Mucosa of stomach (tissue), 1 donor: ENCODE measurements at regions not wholly inside any gene's neighbourhood (a gene's known extent, or its start where the extent isn't known, plus 50 kb on each side); places are given as distances from the start of the nearest gene placed in this dataset.

Experiments used
- H3K27me3 ChIP-seq: one replicate; pipeline ENCODE4 v1.7.0; 2013; ENCODE audit warnings: mild to moderate bottlenecking, low read length; ENCODE audit not compliant: control insufficient read depth, insufficient read depth
- H3K36me3 ChIP-seq: one replicate; pipeline ENCODE4 v1.7.0; 2013; ENCODE audit warnings: low read length; ENCODE audit not compliant: control insufficient read depth, insufficient read depth
- H3K4me1 ChIP-seq: one replicate; pipeline ENCODE4 v1.7.0; 2013; ENCODE audit warnings: mild to moderate bottlenecking, low read length; ENCODE audit not compliant: control insufficient read depth, insufficient read depth
- H3K4me3 ChIP-seq: one replicate; pipeline ENCODE4 v1.7.0; 2013; ENCODE audit warnings: low read length
- H3K9ac ChIP-seq: one replicate; pipeline ENCODE4 v1.7.0; 2013; ENCODE audit warnings: mild to moderate bottlenecking, low read length, moderate library complexity
- H3K9me3 ChIP-seq: one replicate; pipeline ENCODE4 v1.7.0; 2013; ENCODE audit warnings: mild to moderate bottlenecking, low read length, moderate library complexity; ENCODE audit not compliant: control insufficient read depth
- donor health status: Pancreatic carcinoma.

DNA sequence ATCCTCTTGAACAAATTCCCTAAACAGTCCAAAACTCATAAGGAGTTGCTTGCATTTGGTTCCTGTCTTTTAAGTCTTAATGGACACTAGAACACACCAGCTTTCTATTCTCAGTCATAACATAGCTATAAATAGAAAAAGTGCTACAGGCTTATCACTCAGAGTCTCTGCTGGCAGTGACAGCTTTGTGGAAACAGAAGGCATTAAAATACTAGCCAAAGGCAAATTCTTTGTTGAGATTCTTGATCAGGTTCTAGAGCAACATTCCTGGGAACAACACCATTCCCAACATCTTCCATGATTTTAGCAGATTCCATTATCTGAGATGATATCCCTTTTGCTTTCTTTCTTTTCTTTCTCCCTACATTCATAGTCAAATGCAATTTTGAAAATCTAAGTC, 207.7 kb upstream of the PLEKHG7 start:
- H3K9ac ChIP-seq: no peak overlapping the region
- no peaks in the 10 kb centered on the region for H3K36me3 ChIP-seq
- no peaks in the 10 kb centered on the region for H3K27me3 ChIP-seq
- H3K9me3 ChIP-seq: no peaks in the 10 kb centered on the region
- no peak overlapping the region for H3K4me3 ChIP-seq
- H3K4me1 ChIP-seq: no peaks in the 10 kb centered on the region

GRCh38 chr12:92493816-92494215, 209.0 kb upstream of the PLEKHG7 start:
- no peak overlapping the region for H3K4me3 ChIP-seq
- no peaks in the 10 kb centered on the region for H3K4me1 ChIP-seq
- H3K9me3 ChIP-seq: no peaks in the 10 kb centered on the region
- H3K27me3 ChIP-seq: no peaks in the 10 kb centered on the region
- H3K36me3 ChIP-seq: no peaks in the 10 kb centered on the region
- H3K9ac ChIP-seq: no peak overlapping the region

DNA sequence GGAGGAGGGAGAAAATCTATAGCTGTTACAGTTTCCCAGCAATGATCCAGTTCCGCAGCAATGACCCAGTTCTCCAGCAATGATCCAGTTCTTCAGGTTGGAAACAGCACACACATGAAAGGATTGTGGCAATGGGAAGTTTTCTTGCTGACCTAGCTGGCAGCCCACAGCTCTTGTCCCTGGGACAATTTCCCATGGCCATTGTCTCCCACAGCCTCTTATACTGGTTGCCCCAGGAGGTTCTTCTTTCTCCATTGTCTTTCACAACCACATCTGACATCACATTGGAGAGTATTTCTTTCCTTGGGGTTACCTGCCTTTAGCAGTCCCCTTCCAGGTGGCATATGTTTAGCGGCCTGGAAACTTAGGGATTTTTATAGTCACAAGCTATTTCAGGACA, 209.8 kb upstream of the PLEKHG7 start:
- H3K9me3 ChIP-seq: no peaks in the 10 kb centered on the region
- H3K27me3 ChIP-seq: no peaks in the 10 kb centered on the region
- H3K36me3 ChIP-seq: no peaks in the 10 kb centered on the region
- no peak overlapping the region for H3K9ac ChIP-seq
- H3K4me3 ChIP-seq: no peak overlapping the region
- no peaks in the 10 kb centered on the region for H3K4me1 ChIP-seq

DNA sequence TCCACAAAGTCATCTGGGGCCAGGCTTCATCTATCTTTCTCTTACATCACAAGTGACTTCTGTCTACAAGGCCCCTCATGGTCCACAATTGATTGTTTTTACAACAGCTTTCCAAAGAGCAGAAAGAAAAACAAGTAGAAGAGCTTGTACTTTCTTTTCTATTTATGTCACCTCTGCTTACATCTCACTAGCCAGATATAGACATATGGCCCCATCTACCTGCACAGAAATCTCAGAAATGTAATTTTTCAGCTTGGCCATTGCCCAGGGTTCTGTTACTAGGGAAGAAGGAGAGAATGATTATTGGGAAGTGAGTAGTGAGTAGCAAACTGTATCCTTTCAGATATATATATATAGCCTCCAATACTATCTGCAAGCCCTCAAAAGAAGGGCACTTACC, 210.5 kb upstream of the PLEKHG7 start:
- Histone ChIP-seq H3K4me3 (no peak overlapping the region), H3K9ac (no peak overlapping the region), H3K27me3 (no peaks in the 10 kb centered on the region), H3K36me3 (no peaks in the 10 kb centered on the region), H3K4me1 (no peaks in the 10 kb centered on the region), H3K9me3 (no peaks in the 10 kb centered on the region)

- Histone ChIP-seq H3K36me3 (no peaks in the 10 kb centered on the region), H3K9ac (no peak overlapping the region), H3K4me3 (no peak overlapping the region), H3K9me3 (no peaks in the 10 kb centered on the region), H3K27me3 (no peaks in the 10 kb centered on the region), H3K4me1 (no peaks in the 10 kb centered on the region)
Measured at GRCh38 chr12:92489781-92490180, 213.0 kb upstream of the PLEKHG7 start.

DNA sequence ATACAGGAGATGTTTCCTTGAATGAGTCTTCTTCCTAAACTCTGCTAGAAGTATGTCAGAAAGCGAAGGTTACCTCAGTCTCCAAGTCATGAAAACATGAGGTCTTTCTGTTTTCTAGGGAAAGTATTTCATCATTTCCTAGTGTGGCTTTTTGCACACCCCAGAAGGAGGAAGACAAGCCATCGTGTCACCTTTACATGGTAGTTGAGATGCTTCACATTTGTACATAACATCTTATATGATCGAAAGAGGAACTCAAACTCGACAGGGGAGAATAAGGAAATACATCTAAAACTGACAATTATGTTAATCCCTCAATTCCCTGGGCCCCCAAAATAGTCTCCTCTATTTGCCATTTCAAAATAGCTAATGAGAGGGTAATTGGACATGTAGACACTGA, 214.1 kb upstream of the PLEKHG7 start:
- Histone ChIP-seq H3K9me3 (no peaks in the 10 kb centered on the region), H3K4me3 (no peak overlapping the region), H3K9ac (no peak overlapping the region), H3K27me3 (no peaks in the 10 kb centered on the region), H3K36me3 (no peaks in the 10 kb centered on the region), H3K4me1 (no peaks in the 10 kb centered on the region)

DNA sequence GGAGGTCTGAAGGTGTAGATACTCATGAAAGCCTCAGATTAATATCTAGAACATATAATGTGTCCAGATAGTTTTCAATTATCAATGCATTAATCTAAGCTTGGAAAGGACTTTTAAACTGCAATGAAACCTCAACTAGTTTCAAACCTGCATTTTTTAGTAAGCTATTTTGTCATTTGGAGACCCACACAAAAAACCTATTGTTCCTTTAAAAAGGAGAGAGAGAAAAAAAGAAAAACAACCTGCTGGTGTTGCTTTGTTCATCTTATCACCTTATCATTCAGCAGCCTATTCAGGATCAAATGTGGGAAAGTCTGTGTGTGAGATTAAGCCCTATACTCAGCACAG, 215.7 kb upstream of the PLEKHG7 start:
- no peaks in the 10 kb centered on the region for H3K36me3 ChIP-seq
- H3K9me3 ChIP-seq: no peaks in the 10 kb centered on the region
- no peaks in the 10 kb centered on the region for H3K4me1 ChIP-seq
- no peak overlapping the region for H3K4me3 ChIP-seq
- H3K27me3 ChIP-seq: no peaks in the 10 kb centered on the region
- H3K9ac ChIP-seq: no peak overlapping the region

- H3K4me1 ChIP-seq: no peaks in the 10 kb centered on the region
- H3K4me3 ChIP-seq: no peak overlapping the region
- H3K27me3 ChIP-seq: no peaks in the 10 kb centered on the region
- no peak overlapping the region for H3K9ac ChIP-seq
- no peaks in the 10 kb centered on the region for H3K36me3 ChIP-seq
- H3K9me3 ChIP-seq: no peaks in the 10 kb centered on the region
Measured at GRCh38 chr12:92486443-92487137, 216.2 kb upstream of the PLEKHG7 start.

GRCh38 chr12:92485351-92486348, 217.1 kb upstream of the PLEKHG7 start:
- Histone ChIP-seq H3K9ac (no peak overlapping the region), H3K27me3 (no peaks in the 10 kb centered on the region), H3K4me3 (no peak overlapping the region), H3K9me3 (no peaks in the 10 kb centered on the region), H3K4me1 (no peaks in the 10 kb centered on the region), H3K36me3 (no peaks in the 10 kb centered on the region)

DNA sequence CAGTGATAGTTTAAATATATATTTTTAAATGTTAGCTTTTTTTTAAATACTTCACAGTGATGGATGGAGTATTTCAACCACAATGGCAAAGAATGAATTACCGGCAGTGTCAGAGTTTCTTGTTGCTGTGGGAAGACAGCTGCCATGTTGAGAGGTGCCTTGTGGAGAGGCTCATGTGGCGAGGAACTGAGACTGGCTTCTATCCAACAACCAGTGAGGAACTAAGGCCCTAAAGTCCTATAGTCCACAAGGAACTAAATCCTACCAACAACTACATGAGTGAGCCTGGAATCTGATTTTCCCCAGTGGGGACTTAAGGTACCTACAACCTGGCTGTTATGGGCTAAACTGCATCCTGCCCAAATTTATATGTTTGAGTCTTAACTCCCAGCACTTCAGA, 220.2 kb upstream of the PLEKHG7 start:
- Histone ChIP-seq H3K4me3 (no peak overlapping the region), H3K27me3 (no peaks in the 10 kb centered on the region), H3K9me3 (no peaks in the 10 kb centered on the region), H3K9ac (no peak overlapping the region), H3K36me3 (no peaks in the 10 kb centered on the region), H3K4me1 (no peaks in the 10 kb centered on the region)

DNA sequence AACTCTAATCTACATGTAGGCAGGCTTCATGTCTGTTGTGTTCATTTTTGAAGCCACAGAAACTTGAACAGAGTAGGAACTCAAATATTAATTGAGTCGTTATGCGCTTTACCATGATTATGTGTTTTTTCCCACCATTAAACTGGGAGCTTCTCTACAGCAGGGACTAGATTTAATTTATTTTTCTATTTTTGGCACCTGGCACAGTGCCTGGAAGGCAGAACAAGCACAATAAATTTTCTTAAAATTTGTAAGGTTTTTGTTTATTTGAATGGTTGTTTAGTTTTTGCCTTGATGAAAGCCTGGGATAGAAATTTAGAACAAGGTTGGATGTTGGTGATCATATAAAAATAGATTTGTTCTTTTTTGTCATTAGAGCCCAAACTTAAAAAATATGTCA, 221.7 kb upstream of the PLEKHG7 start:
- H3K4me3 ChIP-seq: no peak overlapping the region
- no peaks in the 10 kb centered on the region for H3K36me3 ChIP-seq
- no peaks in the 10 kb centered on the region for H3K27me3 ChIP-seq
- H3K4me1 ChIP-seq: no peaks in the 10 kb centered on the region
- H3K9me3 ChIP-seq: no peaks in the 10 kb centered on the region
- H3K9ac ChIP-seq: no peak overlapping the region

GRCh38 chr12:92478692-92479091, 224.1 kb upstream of the PLEKHG7 start:
- H3K9me3 ChIP-seq: no peaks in the 10 kb centered on the region
- no peaks in the 10 kb centered on the region for H3K36me3 ChIP-seq
- H3K27me3 ChIP-seq: no peaks in the 10 kb centered on the region
- no peak overlapping the region for H3K4me3 ChIP-seq
- H3K9ac ChIP-seq: no peak overlapping the region
- no peaks in the 10 kb centered on the region for H3K4me1 ChIP-seq
